ENCODE measurements at regions not wholly inside any gene's neighbourhood (a gene's known extent, or its start where the extent isn't known, plus 50 kb on each side); places are given as distances from the start of the nearest gene placed in this dataset.

- H4K20me1 ChIP-seq (ENCODE audit: insufficient read depth, low read length): no peaks in the 10 kb centered on the region
- H3K27ac ChIP-seq (ENCODE audit: low read depth, low read length): no peak overlapping the region
- H3K4me2 ChIP-seq (ENCODE audit: insufficient read depth, low read length): no peak overlapping the region
- H3K79me2 ChIP-seq (ENCODE audit: insufficient read depth, low read length): no peaks in the 10 kb centered on the region
- H3K4me3 ChIP-seq (ENCODE audit: insufficient read depth, low read length): no peak overlapping the region
- no peaks in the 10 kb centered on the region for H3K9me3 ChIP-seq (ENCODE audit: low read depth, low read length)
- no peaks in the 10 kb centered on the region for H3K27me3 ChIP-seq (ENCODE audit: insufficient read depth, low read length)
- no peaks in the 10 kb centered on the region for H3K36me3 ChIP-seq (ENCODE audit: insufficient read depth, low read length)
- no peak overlapping the region for H2AFZ ChIP-seq (ENCODE audit: low read length)
- no peak for TF ChIP-seq CTCF (IDR thresholded peaks at IDR 0.05; ENCODE audit: extremely low read depth, low read depth, low read length)
- peaks cover 12% of the 10 kb centered on the region for H3K4me1 ChIP-seq (ENCODE audit: insufficient read depth, low read length)
- no peak for DNase-seq (ENCODE audit: insufficient read length, low spot score, missing footprints)
Observed at GRCh38 chr21:28547766-28548165, 444.9 kb downstream of the LTN1 start.

- Histone ChIP-seq H4K20me1 (ENCODE audit: insufficient read depth, low read length) (no peaks in the 10 kb centered on the region), H3K9me3 (ENCODE audit: low read depth, low read length) (no peaks in the 10 kb centered on the region)
- DNase-seq (ENCODE audit: insufficient read length, low spot score, missing footprints): no peak
Observed at GRCh38 chr21:28543975-28544374, 448.7 kb downstream of the LTN1 start.

GRCh38 chr21:28541371-28542112, 451.1 kb downstream of the LTN1 start:
- no peak for TF ChIP-seq CTCF (IDR thresholded peaks at IDR 0.05; ENCODE audit: extremely low read depth, low read depth, low read length)
- Histone ChIP-seq H3K27ac (ENCODE audit: low read depth, low read length) (peak overlapping the region; percentile 94), H3K9me3 (ENCODE audit: low read depth, low read length) (no peaks in the 10 kb centered on the region), H3K36me3 (ENCODE audit: insufficient read depth, low read length) (no peaks in the 10 kb centered on the region), H3K4me2 (ENCODE audit: insufficient read depth, low read length) (no peak overlapping the region), H3K4me3 (ENCODE audit: insufficient read depth, low read length) (no peak overlapping the region), H3K79me2 (ENCODE audit: insufficient read depth, low read length) (no peaks in the 10 kb centered on the region), H2AFZ (ENCODE audit: low read length) (peak overlapping the region; percentile 4), H4K20me1 (ENCODE audit: insufficient read depth, low read length) (no peaks in the 10 kb centered on the region), H3K27me3 (ENCODE audit: insufficient read depth, low read length) (no peaks in the 10 kb centered on the region), H3K4me1 (ENCODE audit: insufficient read depth, low read length) (peaks cover 45% of the 10 kb centered on the region)
- no peak for DNase-seq (ENCODE audit: insufficient read length, low spot score, missing footprints)

More at GRCh38 chr21:28543975-28544374, 448.7 kb downstream of the LTN1 start:
- no peak for TF ChIP-seq CTCF (IDR thresholded peaks at IDR 0.05; ENCODE audit: extremely low read depth, low read depth, low read length)
- H3K27me3 ChIP-seq (ENCODE audit: insufficient read depth, low read length): no peaks in the 10 kb centered on the region
- peaks cover 30% of the 10 kb centered on the region for H3K4me1 ChIP-seq (ENCODE audit: insufficient read depth, low read length)
- H3K4me3 ChIP-seq (ENCODE audit: insufficient read depth, low read length): no peak overlapping the region
- no peak overlapping the region for H3K27ac ChIP-seq (ENCODE audit: low read depth, low read length)
- H3K4me2 ChIP-seq (ENCODE audit: insufficient read depth, low read length): no peak overlapping the region
- H2AFZ ChIP-seq (ENCODE audit: low read length): peak overlapping the region; percentile 36
- no peaks in the 10 kb centered on the region for H3K79me2 ChIP-seq (ENCODE audit: insufficient read depth, low read length)
- no peaks in the 10 kb centered on the region for H3K36me3 ChIP-seq (ENCODE audit: insufficient read depth, low read length)

GRCh38 chr21:28540514-28540913, 452.2 kb downstream of the LTN1 start:
- no peak for TF ChIP-seq CTCF (IDR thresholded peaks at IDR 0.05; ENCODE audit: extremely low read depth, low read depth, low read length)
- Histone ChIP-seq H3K9me3 (ENCODE audit: low read depth, low read length) (no peaks in the 10 kb centered on the region), H3K79me2 (ENCODE audit: insufficient read depth, low read length) (no peaks in the 10 kb centered on the region), H3K27ac (ENCODE audit: low read depth, low read length) (peak overlapping the region; percentile 94), H2AFZ (ENCODE audit: low read length) (no peak overlapping the region), H3K4me1 (ENCODE audit: insufficient read depth, low read length) (peaks cover 52% of the 10 kb centered on the region), H3K27me3 (ENCODE audit: insufficient read depth, low read length) (no peaks in the 10 kb centered on the region), H3K4me2 (ENCODE audit: insufficient read depth, low read length) (peak overlapping the region; percentile 13), H3K4me3 (ENCODE audit: insufficient read depth, low read length) (no peak overlapping the region), H4K20me1 (ENCODE audit: insufficient read depth, low read length) (no peaks in the 10 kb centered on the region), H3K36me3 (ENCODE audit: insufficient read depth, low read length) (no peaks in the 10 kb centered on the region)
- no peak for DNase-seq (ENCODE audit: insufficient read length, low spot score, missing footprints)

Measured in osteoblast (primary cell).